HG03460 (cell line): ENCODE measurements at regions not wholly inside any gene's neighbourhood (a gene's known extent, or its start where the extent isn't known, plus 50 kb on each side); places are given as distances from the start of the nearest gene placed in this dataset.

Experiments used
- ATAC-seq: cut with Tn5 transposase; IDR thresholded peaks from one replicate; pipeline ENCODE4 v1.9.1; 2021; ENCODE audit not compliant: unreplicated experiment

DNA sequence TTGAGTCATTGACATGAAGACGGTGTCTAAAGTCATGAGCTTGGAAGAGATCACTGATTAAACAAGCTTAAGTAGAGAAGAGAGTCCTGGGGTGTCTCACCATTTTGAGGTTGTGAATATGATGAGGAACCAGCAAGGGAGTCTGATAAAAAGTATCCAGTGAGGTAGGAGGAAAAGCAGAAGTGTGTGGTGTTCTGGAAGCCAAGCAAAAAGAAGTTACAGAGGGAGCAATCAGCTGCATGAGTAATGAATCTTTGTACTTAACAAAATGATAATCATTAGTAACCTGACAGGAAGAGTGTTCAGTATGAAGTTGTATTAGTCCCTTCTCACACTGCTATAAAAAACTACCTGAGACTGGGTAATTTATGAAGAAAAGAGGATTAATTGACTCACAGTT, 131.3 kb downstream of the C11orf87 start:
- no peak for ATAC-seq

GRCh38 chr11:109554951-109555350, 133.0 kb downstream of the C11orf87 start:
- no peak for ATAC-seq

DNA sequence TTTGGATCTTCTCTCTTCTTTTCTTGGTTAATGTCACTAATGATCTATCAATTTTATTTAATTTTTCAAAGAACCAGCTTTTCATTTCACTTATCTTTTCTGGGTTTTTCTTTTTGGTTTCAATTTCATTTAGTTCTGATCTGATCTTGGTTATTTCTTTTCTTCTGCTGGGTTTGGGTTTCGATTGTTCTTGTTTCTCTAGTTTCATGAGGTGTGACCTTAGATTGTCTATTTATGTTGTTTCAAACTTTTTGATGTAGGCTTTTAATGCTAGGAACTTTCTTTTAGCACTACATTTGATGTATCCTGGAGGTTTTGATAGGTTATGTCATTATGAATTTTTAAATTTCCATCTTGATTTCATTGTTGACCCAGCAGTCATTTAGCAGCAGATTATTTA, 142.3 kb downstream of the C11orf87 start:
- ATAC-seq = no peak

GRCh38 chr11:109582470-109582869, 160.5 kb downstream of the C11orf87 start:
- no peak for ATAC-seq

DNA sequence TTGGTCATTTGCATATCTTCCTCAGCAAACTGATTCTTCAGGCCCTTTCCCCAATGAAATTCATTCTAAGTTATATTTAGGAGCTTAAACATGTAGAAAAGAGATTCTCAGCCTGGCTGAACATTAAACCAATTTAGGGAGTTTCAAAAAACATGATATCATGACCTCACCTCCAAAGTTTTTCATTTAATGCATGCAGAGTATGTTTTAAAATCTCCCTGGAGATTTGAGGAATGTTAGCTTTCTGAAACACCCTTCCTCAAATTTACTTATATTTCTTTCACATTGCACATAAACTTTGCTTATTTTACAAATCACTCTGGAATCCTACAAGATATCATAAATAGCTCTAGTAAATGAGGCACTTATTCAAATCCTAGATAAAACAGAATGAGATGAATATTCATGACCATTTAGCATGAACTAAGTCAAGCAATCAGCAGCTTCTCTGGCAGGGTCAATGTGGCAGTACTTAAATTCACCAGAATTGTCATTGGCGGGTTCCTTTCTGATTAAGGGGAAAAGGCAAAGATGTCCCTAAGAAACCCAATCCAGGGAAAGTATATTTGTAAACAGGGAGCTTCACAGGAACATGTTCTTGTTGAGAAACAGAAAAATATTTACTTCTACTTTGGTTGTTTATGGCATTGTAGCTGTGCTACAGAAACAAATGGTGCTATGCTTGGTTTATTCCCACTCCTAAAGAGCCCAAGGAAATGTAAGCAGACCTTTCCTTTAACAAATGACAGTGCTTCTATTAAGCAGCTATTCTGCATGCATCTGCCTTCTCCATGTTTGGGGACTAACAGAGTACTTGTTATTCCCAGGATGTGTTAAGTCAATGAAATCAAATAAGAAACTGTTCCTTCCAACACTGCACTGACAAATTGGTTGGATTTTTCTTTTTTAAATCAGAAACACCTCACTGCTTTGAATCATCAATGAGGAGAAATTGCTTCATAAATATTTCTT, 162.3 kb downstream of the C11orf87 start:
- ATAC-seq = no peak

- no peak for ATAC-seq
Observed at GRCh38 chr11:109586789-109587188, 164.8 kb downstream of the C11orf87 start.

GRCh38 chr11:109590782-109591181, 168.8 kb downstream of the C11orf87 start:
- ATAC-seq = no peak

DNA sequence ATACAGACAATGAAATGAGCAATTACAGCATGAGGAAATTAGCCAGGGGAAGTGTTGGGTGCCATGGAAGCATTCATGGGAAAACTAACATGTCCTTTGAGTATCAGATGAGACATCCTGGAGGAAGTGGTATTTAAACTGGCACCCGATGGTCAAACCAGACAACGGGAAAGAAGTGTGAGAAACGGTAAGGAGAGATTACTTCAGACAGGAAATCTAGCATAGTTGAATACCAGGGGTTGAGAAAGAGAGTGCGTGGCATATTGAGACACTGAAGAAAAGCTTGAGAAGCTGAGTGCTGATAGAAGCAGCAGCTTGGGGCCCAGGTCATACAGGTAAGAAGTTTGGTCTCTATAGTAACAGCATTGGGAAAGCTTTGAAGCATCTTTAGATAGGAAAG, 175.3 kb downstream of the C11orf87 start:
- no peak for ATAC-seq

- no peak for ATAC-seq
Observed at GRCh38 chr11:109604481-109605400, 182.8 kb downstream of the C11orf87 start.

DNA sequence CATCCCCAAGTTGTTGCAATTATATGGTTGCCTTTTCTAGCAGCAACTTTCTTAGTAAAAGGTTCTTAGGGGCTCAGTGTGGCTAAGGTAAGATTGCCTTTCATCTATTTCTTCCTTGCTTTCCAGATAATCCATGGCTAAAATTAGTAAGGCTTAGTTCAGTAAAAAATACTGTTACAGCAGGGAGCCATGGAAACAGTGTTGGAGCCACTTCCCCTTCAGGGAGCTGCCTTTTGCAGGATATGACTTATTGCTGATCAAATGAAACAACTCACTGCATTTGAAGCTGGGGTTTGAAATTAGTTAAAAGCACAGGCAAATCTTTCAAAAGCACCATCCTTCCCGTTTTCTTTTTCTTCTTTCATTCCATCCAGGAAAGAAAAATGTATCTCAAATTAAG, 184.3 kb downstream of the C11orf87 start:
- no peak for ATAC-seq

DNA sequence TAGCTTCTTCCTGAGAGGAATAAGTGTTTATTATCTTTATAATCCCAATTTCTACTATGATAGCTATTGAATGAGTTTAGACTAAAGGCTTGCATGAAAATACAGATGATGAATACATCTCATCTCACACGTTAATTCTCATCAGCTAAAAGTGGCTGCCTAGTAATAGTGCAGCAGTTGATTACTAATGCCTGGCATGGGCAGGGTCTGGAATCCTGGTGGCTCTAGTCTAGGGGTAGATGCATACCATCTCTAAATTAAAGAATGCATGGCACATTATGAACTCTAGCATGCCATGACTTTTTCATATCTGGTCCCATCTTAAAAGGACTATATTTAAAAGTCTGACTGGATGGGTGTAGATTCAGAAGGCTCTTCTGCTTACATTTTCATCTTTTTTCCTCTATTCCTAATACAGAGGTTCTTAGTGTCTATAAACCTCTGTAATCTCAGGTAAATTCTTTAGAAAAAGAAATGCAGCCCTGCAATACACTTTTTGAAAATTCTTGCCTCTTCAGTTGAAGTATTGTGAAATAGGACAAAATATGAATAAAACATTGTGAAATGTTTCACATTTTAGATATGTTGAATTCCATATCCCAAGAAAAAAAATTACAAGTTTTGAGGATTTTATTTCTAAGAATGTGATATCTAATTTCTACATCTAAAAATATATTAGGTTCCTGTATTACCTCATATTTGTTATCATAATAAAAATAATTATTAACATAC, 187.6 kb downstream of the C11orf87 start:
- no peak for ATAC-seq

DNA sequence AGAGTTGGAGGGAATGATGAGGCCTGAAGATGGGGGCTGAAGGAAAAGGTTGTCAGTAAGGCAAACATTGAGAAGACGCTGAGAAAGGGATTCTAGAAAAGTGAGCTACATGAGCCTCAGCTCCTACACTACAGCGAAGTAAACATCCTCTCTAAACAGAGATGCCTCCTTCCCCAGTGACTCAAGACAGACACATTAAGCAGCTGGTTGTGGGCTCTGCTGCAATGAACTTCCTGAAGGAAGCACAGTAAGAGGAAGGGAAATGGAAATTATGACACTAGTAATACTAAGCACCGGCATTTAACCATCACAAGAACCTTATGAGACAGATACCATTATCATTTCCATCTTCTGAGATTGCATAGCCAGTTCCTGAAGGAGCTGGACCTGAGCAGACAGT, 190.5 kb downstream of the C11orf87 start:
- no peak for ATAC-seq

DNA sequence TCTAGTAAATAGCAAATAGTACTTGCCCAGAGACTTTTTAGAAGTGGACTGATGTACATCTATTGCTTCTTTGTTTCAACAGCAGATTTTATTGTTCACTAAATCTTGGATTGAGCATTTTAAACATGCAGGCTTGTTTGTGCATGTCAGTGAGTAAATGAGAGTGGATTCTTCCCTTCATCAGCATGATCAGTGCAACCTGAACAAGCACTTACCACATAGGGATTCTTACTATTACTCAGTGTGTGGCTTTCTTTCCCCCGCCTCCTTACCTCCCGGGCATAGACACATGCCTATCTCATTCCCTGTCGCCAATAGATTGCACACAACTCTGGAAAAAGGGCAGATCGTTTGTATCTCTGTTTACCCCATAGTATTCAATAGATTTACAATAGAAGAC, 197.5 kb downstream of the C11orf87 start:
- ATAC-seq = no peak

DNA sequence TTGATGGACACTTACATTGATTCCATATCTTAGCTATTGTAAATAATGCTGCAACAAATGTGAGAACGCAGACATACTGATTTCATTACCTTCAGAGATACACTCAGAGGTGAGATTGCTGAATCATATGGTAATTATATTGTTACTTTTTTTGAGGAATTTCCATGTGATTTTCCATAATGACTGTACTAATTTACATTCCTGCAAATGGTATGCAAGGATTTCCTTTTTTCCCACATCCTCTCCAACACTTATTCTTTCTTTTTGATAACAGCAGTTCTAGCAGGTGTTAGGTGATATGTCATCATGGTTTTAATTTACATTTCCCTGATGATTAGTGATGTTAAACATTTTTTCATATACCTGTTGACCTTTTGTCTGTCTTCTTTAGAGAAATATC, 207.7 kb downstream of the C11orf87 start:
- no peak for ATAC-seq

DNA sequence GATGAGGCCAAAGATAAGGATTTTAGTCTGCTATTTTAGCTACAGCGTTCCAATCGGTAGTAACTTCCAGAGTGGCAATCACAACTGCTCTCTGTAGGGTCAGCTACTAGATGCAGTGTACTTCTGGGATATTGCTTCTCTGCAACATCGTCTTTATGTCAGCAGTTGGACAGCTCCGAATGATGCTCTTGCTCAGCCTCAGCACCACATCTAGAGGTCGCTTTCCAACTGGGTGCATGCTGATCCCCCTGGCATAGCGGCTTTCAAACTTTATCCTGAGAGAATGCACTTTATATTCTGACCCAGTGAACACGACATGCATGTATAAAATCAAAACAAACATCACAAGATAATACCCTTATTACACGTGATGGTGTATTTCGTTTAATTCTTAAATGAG, 219.6 kb downstream of the C11orf87 start:
- no peak for ATAC-seq

- ATAC-seq = no peak
Observed at GRCh38 chr11:109644152-109644551, 222.2 kb downstream of the C11orf87 start.

DNA sequence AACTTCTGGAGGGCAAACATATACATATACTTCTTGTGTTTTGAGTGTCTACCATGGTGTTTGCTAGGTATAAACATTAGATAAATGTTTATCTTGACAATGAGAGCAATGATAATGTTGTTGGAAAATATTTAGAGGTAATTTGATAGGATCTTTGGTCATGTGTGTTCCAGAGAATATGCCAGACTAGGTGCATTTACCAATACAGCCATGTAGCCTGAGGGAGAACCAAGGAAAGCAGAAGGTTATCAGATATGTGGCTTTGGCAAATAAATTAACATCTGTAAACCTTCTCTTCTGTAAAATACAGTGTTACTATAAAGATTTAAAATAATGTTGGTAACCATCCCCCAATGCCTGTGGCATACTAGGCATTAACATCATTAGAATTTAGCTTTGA, 226.8 kb downstream of the C11orf87 start:
- ATAC-seq = no peak

DNA sequence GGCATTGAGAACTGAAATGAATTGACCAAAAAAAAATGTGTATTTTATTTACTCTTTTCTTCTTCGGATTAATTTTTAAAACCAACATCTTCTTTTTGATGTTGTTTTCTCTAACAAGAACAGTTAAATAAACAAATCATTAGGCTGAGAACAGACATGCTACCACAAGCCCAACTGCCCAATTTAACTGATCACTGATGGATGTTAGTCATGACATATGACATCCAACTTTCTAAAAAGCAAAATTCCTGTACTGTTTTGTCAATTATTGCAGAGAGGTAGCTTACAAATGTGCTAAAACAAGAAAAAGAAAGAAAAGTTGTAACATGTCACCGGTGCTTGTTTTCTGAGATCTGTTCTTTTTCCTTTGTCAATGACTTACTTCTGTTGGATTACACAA, 232.1 kb downstream of the C11orf87 start:
- no peak for ATAC-seq

DNA sequence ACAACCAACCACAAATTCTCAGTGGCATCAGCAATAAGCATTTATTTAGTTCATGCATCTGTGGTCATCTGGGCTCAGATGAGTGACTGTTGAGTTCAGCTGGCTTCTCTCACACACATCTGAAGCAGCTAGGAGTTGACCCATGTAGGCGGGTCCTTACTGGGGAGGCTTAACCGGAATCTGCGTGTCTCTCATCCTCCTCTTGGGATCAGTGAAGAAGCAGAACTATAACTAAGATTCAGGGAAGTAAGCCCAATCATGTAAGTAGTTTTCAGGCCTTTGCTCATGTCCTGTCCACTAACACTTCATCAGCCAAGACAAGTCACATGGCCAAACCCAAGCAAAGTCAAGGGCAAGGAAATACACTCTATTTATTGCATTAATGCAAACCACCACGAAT, 236.2 kb downstream of the C11orf87 start:
- ATAC-seq = no peak

DNA sequence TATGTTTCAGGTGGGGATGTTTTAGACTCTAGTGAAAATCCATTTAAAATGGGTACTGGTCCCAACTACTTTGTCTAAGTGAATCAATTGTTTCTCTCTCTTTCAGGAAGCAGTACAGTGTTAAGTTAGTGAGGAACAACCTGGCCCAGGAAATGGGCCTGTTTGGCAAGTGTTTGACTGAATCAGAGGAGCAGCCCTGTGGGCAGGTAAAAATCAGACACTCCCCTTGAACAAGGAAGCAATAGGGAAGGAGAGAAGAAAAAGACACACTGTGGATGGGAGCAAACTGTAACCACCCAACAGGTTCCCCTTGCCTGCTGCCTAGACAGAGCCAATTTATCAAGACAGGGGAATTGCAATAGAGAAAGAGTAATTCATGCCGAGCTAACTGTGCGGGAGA, 245.7 kb downstream of the C11orf87 start:
- ATAC-seq = no peak

GRCh38 chr11:109668973-109669634, 247.1 kb downstream of the C11orf87 start:
- no peak for ATAC-seq
